Trophoblast cell (in vitro differentiated cells and primary cell): ENCODE measurements at regions not wholly inside any gene's neighbourhood (a gene's known extent, or its start where the extent isn't known, plus 50 kb on each side); places are given as distances from the start of the nearest gene placed in this dataset.

ENCODE experiments used
- DNase-seq, 2 donors: peaks; one replicate each; pipeline ENCODE4 v3.0.0-alpha.2; 2016
- H2AFZ ChIP-seq: 2 replicates; pipeline ENCODE4 v1.6.1; 2013; ENCODE audit warnings: low read length, moderate library complexity, mild to moderate bottlenecking; ENCODE audit not compliant: insufficient read depth, poor library complexity
- H2AK5ac ChIP-seq: 2 replicates; pipeline ENCODE4 v1.6.1; 2013; ENCODE audit warnings: mild to moderate bottlenecking, low read length
- H2BK120ac ChIP-seq: 2 replicates; pipeline ENCODE4 v1.6.1; 2013; ENCODE audit warnings: low read length, mild to moderate bottlenecking, moderate library complexity; ENCODE audit not compliant: insufficient read depth, poor library complexity
- H2BK12ac ChIP-seq: 2 replicates; pipeline ENCODE4 v1.6.1; 2013; ENCODE audit warnings: mild to moderate bottlenecking, low read length, moderate library complexity
- H2BK5ac ChIP-seq: 2 replicates; pipeline ENCODE4 v1.6.1; 2013; ENCODE audit warnings: low read length, low read depth, moderate library complexity, mild to moderate bottlenecking; ENCODE audit not compliant: poor library complexity
- H3K14ac ChIP-seq: 2 replicates; pipeline ENCODE4 v1.6.1; 2013; ENCODE audit warnings: mild to moderate bottlenecking, low read length
- H3K18ac ChIP-seq: 2 replicates; pipeline ENCODE4 v1.6.1; 2013; ENCODE audit warnings: mild to moderate bottlenecking, low read length
- H3K23ac ChIP-seq: 2 replicates; pipeline ENCODE4 v1.6.1; 2013; ENCODE audit warnings: low read length
- H3K27ac ChIP-seq: 2 replicates; pipeline ENCODE4 v1.5.1; 2013; ENCODE audit warnings: low read depth, mild to moderate bottlenecking, inconsistent platforms, low read length, moderate library complexity
- H3K27me3 ChIP-seq: 2 replicates; pipeline ENCODE4 v1.6.1; 2013; ENCODE audit warnings: inconsistent platforms, mild to moderate bottlenecking, low read length, moderate library complexity; ENCODE audit not compliant: insufficient read depth
- H3K36me3 ChIP-seq, 2 experiments: 1 replicate in 1 of 2; 2 replicates in 1 of 2; pipeline ENCODE4 v1.6.1; 2013; ENCODE audit warnings: low read length in 2 of 2, mild to moderate bottlenecking in 2 of 2, moderate library complexity in 1 of 2; ENCODE audit not compliant: insufficient read depth in 2 of 2, control insufficient read depth in 1 of 2
- H3K4ac ChIP-seq: 2 replicates; pipeline ENCODE4 v1.6.1; 2013; ENCODE audit warnings: low read depth, mild to moderate bottlenecking, low read length, moderate library complexity
- H3K4me1 ChIP-seq, 2 experiments: 1 replicate in 1 of 2; 2 replicates in 1 of 2; pipeline ENCODE4 v1.6.1; 2013; ENCODE audit warnings: low read length in 2 of 2, mild to moderate bottlenecking in 2 of 2, moderate library complexity in 1 of 2; ENCODE audit not compliant: insufficient read depth in 2 of 2, control insufficient read depth in 1 of 2
- H3K4me2 ChIP-seq: 2 replicates; pipeline ENCODE4 v1.6.1; 2013; ENCODE audit warnings: inconsistent platforms, mild to moderate bottlenecking, low read length, moderate library complexity
- H3K4me3 ChIP-seq: 2 replicates; pipeline ENCODE4 v1.5.1; 2013; ENCODE audit warnings: mild to moderate bottlenecking, low read depth, low read length, inconsistent platforms
- H3K79me1 ChIP-seq: one replicate; pipeline ENCODE4 v1.6.1; 2013; ENCODE audit warnings: low read length
- H3K79me2 ChIP-seq: 2 replicates; pipeline ENCODE4 v1.6.1; 2013; ENCODE audit warnings: low read length, mild to moderate bottlenecking; ENCODE audit not compliant: control insufficient read depth, insufficient read depth, poor library complexity
- H3K9ac ChIP-seq: 2 replicates; pipeline ENCODE4 v1.6.1; 2013; ENCODE audit warnings: mild to moderate bottlenecking, low read length
- H3K9me3 ChIP-seq: 2 replicates; pipeline ENCODE4 v1.6.1; 2013; ENCODE audit warnings: low read depth, mild to moderate bottlenecking, control low read depth, inconsistent platforms, low read length; ENCODE audit not compliant: insufficient read depth
- H4K12ac ChIP-seq: 2 replicates; pipeline ENCODE4 v1.6.1; 2013; ENCODE audit warnings: low read depth, mild to moderate bottlenecking, low read length, moderate library complexity
- H4K8ac ChIP-seq: 2 replicates; pipeline ENCODE4 v1.6.1; 2013; ENCODE audit warnings: low read depth, mild to moderate bottlenecking, low read length, moderate library complexity
- H4K91ac ChIP-seq: one replicate; pipeline ENCODE4 v1.6.1; 2013; ENCODE audit warnings: low read depth, mild to moderate bottlenecking, low read length, moderate library complexity
- WGBS: extraction: QIAGEN DNeasy Blood & Tissue Kit; methylation state at CpG from one replicate; pipeline ENCODE4 v1.1.7; 2013; ENCODE audit warnings: missing lambda C conversion rate; ENCODE audit not compliant: insufficient read length, insufficient coverage; ENCODE audit errors: extremely low coverage; 5-methylcytosine and 5-hydroxymethylcytosine counted together

- no CpG with 5 or more reads among the region's 2 CpGs for WGBS
These were observed 674.3 kb upstream of the AMOT start for GRCh38 chrX:113514906-113515305.

GRCh38 chrX:113512700-113513395 is 672.2 kb upstream of the AMOT start:
- Histone ChIP-seq H3K79me2 (no peaks in the 10 kb centered on the region), H3K23ac (no peak overlapping the region), H3K4me1 (no peaks in the 10 kb centered on the region), H3K4me3 (no peak overlapping the region), H3K27me3 (no peaks in the 10 kb centered on the region), H3K79me1 (no peaks in the 10 kb centered on the region), H4K91ac (no peak overlapping the region), H2BK12ac (no peak overlapping the region), H4K8ac (no peak overlapping the region), H3K18ac (no peak overlapping the region), H3K27ac (no peak overlapping the region), H3K4me2 (no peak overlapping the region), H3K4ac (no peak overlapping the region), H4K12ac (no peak overlapping the region), H3K36me3 (no peaks in the 10 kb centered on the region), H3K9ac (no peak overlapping the region), H3K9me3 (no peaks in the 10 kb centered on the region), H2AFZ (no peak overlapping the region), H3K14ac (no peak overlapping the region), H2AK5ac (no peak overlapping the region), H2BK5ac (no peak overlapping the region), H2BK120ac (no peak overlapping the region)
- no CpG with 5 or more reads among the region's 7 CpGs for WGBS
- peak in 1 of 2 donors; percentile 49 for DNase-seq

More at GRCh38 chrX:113514906-113515305, 674.3 kb upstream of the AMOT start:
- Histone ChIP-seq H2BK120ac (no peak overlapping the region), H2AFZ (no peak overlapping the region), H3K4me2 (no peak overlapping the region), H2BK5ac (no peak overlapping the region), H4K91ac (no peak overlapping the region), H3K4me1 (no peaks in the 10 kb centered on the region), H4K12ac (no peak overlapping the region), H3K27ac (no peak overlapping the region), H2AK5ac (no peak overlapping the region), H3K9me3 (no peaks in the 10 kb centered on the region), H3K4ac (no peak overlapping the region), H3K4me3 (no peak overlapping the region), H2BK12ac (no peak overlapping the region), H3K9ac (no peak overlapping the region), H3K36me3 (no peaks in the 10 kb centered on the region), H3K18ac (no peak overlapping the region), H3K14ac (no peak overlapping the region), H3K79me1 (no peaks in the 10 kb centered on the region), H3K27me3 (no peaks in the 10 kb centered on the region), H4K8ac (no peak overlapping the region), H3K79me2 (no peaks in the 10 kb centered on the region), H3K23ac (no peak overlapping the region)
- no peak for DNase-seq

- H3K4me1 ChIP-seq, result no peaks in the 10 kb centered on the region
- H2AK5ac ChIP-seq, result no peak overlapping the region
- H2BK5ac ChIP-seq, result no peak overlapping the region
- no peak overlapping the region for H2BK120ac ChIP-seq
- no peak for DNase-seq
- no peaks in the 10 kb centered on the region for H3K9me3 ChIP-seq
- no peak overlapping the region for H2BK12ac ChIP-seq
- H3K9ac ChIP-seq, result no peak overlapping the region
- H4K91ac ChIP-seq, result no peak overlapping the region
- H3K4me3 ChIP-seq, result no peak overlapping the region
- no CpG with 5 or more reads among the region's 1 CpG for WGBS
- H3K4me2 ChIP-seq, result no peak overlapping the region
- no peak overlapping the region for H2AFZ ChIP-seq
- no peaks in the 10 kb centered on the region for H3K79me1 ChIP-seq
- no peak overlapping the region for H4K8ac ChIP-seq
- no peak overlapping the region for H3K18ac ChIP-seq
- no peak overlapping the region for H3K4ac ChIP-seq
- H3K23ac ChIP-seq, result no peak overlapping the region
- H3K27ac ChIP-seq, result no peak overlapping the region
- no peaks in the 10 kb centered on the region for H3K79me2 ChIP-seq
- no peak overlapping the region for H4K12ac ChIP-seq
- H3K14ac ChIP-seq, result no peak overlapping the region
- H3K27me3 ChIP-seq, result no peaks in the 10 kb centered on the region
- no peaks in the 10 kb centered on the region for H3K36me3 ChIP-seq
These were observed 670.0 kb upstream of the AMOT start for GRCh38 chrX:113510586-113510985.

- Histone ChIP-seq H3K9me3 (no peaks in the 10 kb centered on the region), H3K18ac (no peak overlapping the region), H2AFZ (no peak overlapping the region), H4K12ac (no peak overlapping the region), H3K14ac (no peak overlapping the region), H3K36me3 (no peaks in the 10 kb centered on the region), H3K23ac (no peak overlapping the region), H3K79me1 (no peaks in the 10 kb centered on the region), H3K4me2 (no peak overlapping the region), H2BK120ac (no peak overlapping the region), H3K9ac (no peak overlapping the region), H3K4me1 (no peaks in the 10 kb centered on the region), H3K27ac (no peak overlapping the region), H4K8ac (no peak overlapping the region), H3K79me2 (no peaks in the 10 kb centered on the region), H4K91ac (no peak overlapping the region), H2BK12ac (no peak overlapping the region), H3K27me3 (no peaks in the 10 kb centered on the region), H2BK5ac (no peak overlapping the region), H2AK5ac (no peak overlapping the region), H3K4me3 (no peak overlapping the region), H3K4ac (no peak overlapping the region)
- no peak for DNase-seq
These were observed 652.3 kb upstream of the AMOT start for GRCh38 chrX:113492895-113493294.
